ENCODE measurements at regions not wholly inside any gene's neighbourhood (a gene's known extent, or its start where the extent isn't known, plus 50 kb on each side); places are given as distances from the start of the nearest gene placed in this dataset. TPM values are rescaled to one million over a fixed set of nuclear protein-coding genes. Genes with fewer than 3 reads are reported as not detected.
A peak's percentile ranks its signal among the peaks of the same experiment; 100 is the strongest.

- Mint-ChIP-seq H3K27me3 (ENCODE audit: low read depth in 3 of 3) (peaks cover 0 to 4% (median 2%) of the 10 kb centered on the region in 3 donors), H3K9me3 (no peaks in the 10 kb centered on the region), H3K36me3 (peaks cover 0 to 1% of the 10 kb centered on the region in 2 donors), H3K4me1 (peaks cover 58% of the 10 kb centered on the region), H3K27ac (peak overlapping the region in 5 of 7 donors; percentile 27 to 78 (median 63)), H3K4me3 (peak overlapping the region; percentile 81 to 84)
- intact Hi-C loops (cut with micrococcal nuclease) = loop anchor here in 1 of 2 donors (5.0 to 10.0 kb wide), 3 partner anchors 34 to 258 kb away; partner anchors contain the start of gene RREB1
- H3K9me3 ChIP-seq (replicated peaks in 1 of 2; ENCODE audit: control insufficient read depth in 1 of 2, insufficient read depth in 1 of 2, low read length in 2 of 2) = no peaks in the 10 kb centered on the region
- TF ChIP-seq CTCF (IDR thresholded peaks at IDR 0.05) = no peak
- H3K9ac ChIP-seq (ENCODE audit: insufficient read depth, low read length, poor library complexity, severe bottlenecking) = peak overlapping the region; percentile 94
- 0% methylated on average over 1 of the region's 5 CpGs for WGBS (ENCODE audit: insufficient coverage)
- no peaks in the 10 kb centered on the region for H3K36me3 ChIP-seq (replicated peaks in 1 of 2; ENCODE audit: control insufficient read depth in 1 of 2, insufficient read depth in 2 of 2, low read length in 2 of 2)
- DNase-seq = no peak
- H2AFZ ChIP-seq (ENCODE audit: insufficient read depth, low read depth, low read length, poor library complexity, severe bottlenecking) = peak overlapping the region; percentile 98
- H4K20me1 ChIP-seq (ENCODE audit: insufficient read depth, low read length) = no peaks in the 10 kb centered on the region
- H3K4me3 ChIP-seq (replicated peaks in 1 of 3; ENCODE audit: low read depth in 2 of 3, low read length in 3 of 3) = peak overlapping the region in 2 of 3 experiments; percentile 76 to 91
- no peak overlapping the region for H3K27ac ChIP-seq (ENCODE audit: low read depth in 1 of 2, low read length in 2 of 2)
- H3K79me2 ChIP-seq (ENCODE audit: insufficient read depth, low read length) = peaks cover 13% of the 10 kb centered on the region
- peak overlapping the region; percentile 96 for H3K4me2 ChIP-seq (replicated peaks; ENCODE audit: extremely low read depth, low read length, poor library complexity, severe bottlenecking)
- H3K4me1 ChIP-seq (ENCODE audit: control insufficient read depth in 1 of 2, insufficient read depth in 2 of 2, low read length in 2 of 2) = peaks cover 44 to 59% of the 10 kb centered on the region in 2 donors
- H3K27me3 ChIP-seq (ENCODE audit: control insufficient read depth in 2 of 2, insufficient read depth in 2 of 2, low read length in 2 of 2) = no peaks in the 10 kb centered on the region
Observed at GRCh38 chr6:7053125-7053774, 54.5 kb upstream of the RREB1 start.

Small RNA genes lying in the stretch of these regions (small RNA-seq; reads per million reads assigned to genes)
- gene RN7SL554P (ENCODE audit: insufficient read length, low read depth) = not detected

All from CD14-positive monocyte (primary cell).